ENCODE measurements at regions not wholly inside any gene's neighbourhood (a gene's known extent, or its start where the extent isn't known, plus 50 kb on each side); places are given as distances from the start of the nearest gene placed in this dataset.

- TF ChIP-seq RAD21 (IDR thresholded peaks at IDR 0.05; ENCODE audit: low read depth) (no peak), TEAD4 (IDR thresholded peaks at IDR 0.05) (no peak), TAF1 (IDR thresholded peaks at IDR 0.05; ENCODE audit: low read depth) (no peak), TCF12 (IDR thresholded peaks at IDR 0.05; ENCODE audit: low read depth) (no peak), EGR1 (IDR thresholded peaks at IDR 0.05) (no peak), CREB1 (IDR thresholded peaks at IDR 0.05; ENCODE audit: low read depth) (no peak)
Measured at GRCh38 chr2:157122776-157123175, 134.7 kb upstream of the GALNT5 start.
